K562 (cell line): ENCODE measurements at regions not wholly inside any gene's neighbourhood (a gene's known extent, or its start where the extent isn't known, plus 50 kb on each side); places are given as distances from the start of the nearest gene placed in this dataset.

Source experiments
- HDAC6 ChIP-seq: IDR thresholded peaks from 2 replicates; pipeline ENCODE4 v1.6.1; 2012; ENCODE audit warnings: low read depth, mild to moderate bottlenecking, control low read depth, inconsistent platforms, low read length, moderate library complexity
- MTA3 ChIP-seq: fragments of 450-650 bp; formaldehyde crosslinking; IDR thresholded peaks from 2 replicates; pipeline ENCODE4 v1.6.1; 2017; ENCODE audit warnings: mild to moderate bottlenecking, borderline replicate concordance
- POLR2A ChIP-seq: fragments of 450-650 bp; conservative IDR thresholded peaks from 2 replicates; pipeline ENCODE4 v1.6.1; 2016
- POLR2AphosphoS5 ChIP-seq: IDR thresholded peaks from 2 replicates; pipeline ENCODE4 v1.6.1; 2011; ENCODE audit warnings: mild to moderate bottlenecking, low read depth, low read length, moderate library complexity; ENCODE audit not compliant: control insufficient read depth, insufficient read depth
- PRPF4 ChIP-seq: fragments of 200-400 bp; formaldehyde crosslinking; IDR thresholded peaks from one replicate; pipeline ENCODE4 v1.6.1; 2017; ENCODE audit warnings: low read length, low read depth, mild to moderate bottlenecking; ENCODE audit not compliant: insufficient read depth, poor library complexity, severe bottlenecking
- TF ChIP-seq, protein P1 (sequence below): sonication (generic); formaldehyde crosslinking; IDR thresholded peaks from 2 replicates; pipeline ENCODE4 v1.9.0; 2022; ENCODE audit warnings: mild to moderate bottlenecking, missing genetic modification reagents
- TF ChIP-seq, protein P2 (sequence below), 3 experiments: IDR thresholded peaks in 2 of 3; conservative IDR thresholded peaks in 1 of 3; 2 replicates each; pipeline ENCODE4 v1.5.1; 2011 to 2012; ENCODE audit warnings: low read length in 3 of 3, mild to moderate bottlenecking in 3 of 3, control low read depth in 2 of 3, improper control_type of control experiment in 1 of 3, inconsistent platforms in 1 of 3, low read depth in 1 of 3, mixed read lengths in 1 of 3, moderate library complexity in 1 of 3; ENCODE audit not compliant: insufficient read depth in 2 of 3
- TF ChIP-seq, protein P3 (sequence below): fragments of 250-450 bp; sonication (Bioruptor Pico); IDR thresholded peaks from 2 replicates; pipeline ENCODE4 v1.5.0; 2021; ENCODE audit warnings: mild to moderate bottlenecking, borderline replicate concordance

DNA sequence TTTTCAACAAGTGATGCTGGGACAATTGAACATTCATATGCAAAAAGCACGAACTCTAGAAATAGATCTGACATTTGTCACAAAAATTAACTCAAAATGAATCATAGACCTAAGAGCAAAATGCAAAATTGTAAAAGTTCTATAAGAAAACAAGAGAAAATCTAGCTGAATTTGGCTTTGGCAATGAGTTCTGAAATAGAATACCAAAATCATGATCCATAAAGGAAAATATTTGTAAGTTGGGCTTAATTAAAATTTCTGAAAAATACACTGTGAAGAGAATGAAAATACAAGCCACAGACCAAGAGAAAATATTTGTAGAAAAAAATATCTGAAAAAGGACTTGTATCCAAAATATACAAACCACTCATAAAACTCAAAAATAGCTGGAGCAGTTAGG, 698.8 kb upstream of the CELF2 start:
- no peak for TF ChIP-seq POLR2AphosphoS5
- TF ChIP-seq, protein P1, sequence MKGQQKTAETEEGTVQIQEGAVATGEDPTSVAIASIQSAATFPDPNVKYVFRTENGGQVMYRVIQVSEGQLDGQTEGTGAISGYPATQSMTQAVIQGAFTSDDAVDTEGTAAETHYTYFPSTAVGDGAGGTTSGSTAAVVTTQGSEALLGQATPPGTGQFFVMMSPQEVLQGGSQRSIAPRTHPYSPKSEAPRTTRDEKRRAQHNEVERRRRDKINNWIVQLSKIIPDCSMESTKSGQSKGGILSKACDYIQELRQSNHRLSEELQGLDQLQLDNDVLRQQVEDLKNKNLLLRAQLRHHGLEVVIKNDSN (CRISPR knock-in tag): no peak
- no peak for TF ChIP-seq HDAC6
- no peak for TF ChIP-seq PRPF4
- TF ChIP-seq MTA3: no peak
- TF ChIP-seq, protein P2, sequence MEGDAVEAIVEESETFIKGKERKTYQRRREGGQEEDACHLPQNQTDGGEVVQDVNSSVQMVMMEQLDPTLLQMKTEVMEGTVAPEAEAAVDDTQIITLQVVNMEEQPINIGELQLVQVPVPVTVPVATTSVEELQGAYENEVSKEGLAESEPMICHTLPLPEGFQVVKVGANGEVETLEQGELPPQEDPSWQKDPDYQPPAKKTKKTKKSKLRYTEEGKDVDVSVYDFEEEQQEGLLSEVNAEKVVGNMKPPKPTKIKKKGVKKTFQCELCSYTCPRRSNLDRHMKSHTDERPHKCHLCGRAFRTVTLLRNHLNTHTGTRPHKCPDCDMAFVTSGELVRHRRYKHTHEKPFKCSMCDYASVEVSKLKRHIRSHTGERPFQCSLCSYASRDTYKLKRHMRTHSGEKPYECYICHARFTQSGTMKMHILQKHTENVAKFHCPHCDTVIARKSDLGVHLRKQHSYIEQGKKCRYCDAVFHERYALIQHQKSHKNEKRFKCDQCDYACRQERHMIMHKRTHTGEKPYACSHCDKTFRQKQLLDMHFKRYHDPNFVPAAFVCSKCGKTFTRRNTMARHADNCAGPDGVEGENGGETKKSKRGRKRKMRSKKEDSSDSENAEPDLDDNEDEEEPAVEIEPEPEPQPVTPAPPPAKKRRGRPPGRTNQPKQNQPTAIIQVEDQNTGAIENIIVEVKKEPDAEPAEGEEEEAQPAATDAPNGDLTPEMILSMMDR (IDR thresholded peaks at IDR 0.05 in 2 of 3, conservative IDR thresholded peaks at IDR 0.05 in 1 of 3; ENCODE audit: insufficient read depth in 2 of 3, low read depth in 1 of 3, low read length in 3 of 3): no peak
- TF ChIP-seq, protein P3, sequence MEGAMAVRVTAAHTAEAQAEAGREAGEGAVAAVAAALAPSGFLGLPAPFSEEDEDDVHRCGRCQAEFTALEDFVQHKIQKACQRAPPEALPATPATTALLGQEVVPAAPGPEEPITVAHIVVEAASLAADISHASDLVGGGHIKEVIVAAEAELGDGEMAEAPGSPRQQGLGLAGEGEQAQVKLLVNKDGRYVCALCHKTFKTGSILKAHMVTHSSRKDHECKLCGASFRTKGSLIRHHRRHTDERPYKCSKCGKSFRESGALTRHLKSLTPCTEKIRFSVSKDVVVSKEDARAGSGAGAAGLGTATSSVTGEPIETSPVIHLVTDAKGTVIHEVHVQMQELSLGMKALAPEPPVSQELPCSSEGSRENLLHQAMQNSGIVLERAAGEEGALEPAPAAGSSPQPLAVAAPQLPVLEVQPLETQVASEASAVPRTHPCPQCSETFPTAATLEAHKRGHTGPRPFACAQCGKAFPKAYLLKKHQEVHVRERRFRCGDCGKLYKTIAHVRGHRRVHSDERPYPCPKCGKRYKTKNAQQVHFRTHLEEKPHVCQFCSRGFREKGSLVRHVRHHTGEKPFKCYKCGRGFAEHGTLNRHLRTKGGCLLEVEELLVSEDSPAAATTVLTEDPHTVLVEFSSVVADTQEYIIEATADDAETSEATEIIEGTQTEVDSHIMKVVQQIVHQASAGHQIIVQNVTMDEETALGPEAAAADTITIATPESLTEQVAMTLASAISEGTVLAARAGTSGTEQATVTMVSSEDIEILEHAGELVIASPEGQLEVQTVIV: no peak
- no peak for TF ChIP-seq POLR2A
